Caki2 (cell line): ENCODE measurements at regions not wholly inside any gene's neighbourhood (a gene's known extent, or its start where the extent isn't known, plus 50 kb on each side); places are given as distances from the start of the nearest gene placed in this dataset.
"Not testable (repeated sequence)": the region's sequence is repeated elsewhere in the genome, so short reads cannot be mapped to it uniquely, and the experiment has no call there.

Source experiments
- DNase-seq: peaks from one replicate; pipeline ENCODE4 v3.0.0-alpha.2; 2015; ENCODE audit warnings: low read depth
- in situ Hi-C: cut with HindIII; loops from 2 replicates; pipeline ENCODE4 v1.10.0; 2016; ENCODE audit warnings: low sequenced_read_pairs, low pct_unique_long_range_greater_than_20kb, mixed read lengths

GRCh38 chr1:148387949-148388259 is 95.2 kb downstream of the PPIAL4G start:
- DNase-seq, in situ Hi-C loops: not testable (repeated sequence)

- in situ Hi-C loops, DNase-seq: not testable (repeated sequence)
Observed at GRCh38 chr1:148387122-148387948, 95.8 kb downstream of the PPIAL4G start.

- DNase-seq = no peak
- in situ Hi-C loops = no loop called here
Observed at GRCh38 chr1:148386617-148387016, 96.5 kb downstream of the PPIAL4G start.

GRCh38 chr1:148386031-148386398 is 97.1 kb downstream of the PPIAL4G start:
- DNase-seq, in situ Hi-C loops: not testable (repeated sequence)

- in situ Hi-C loops = no loop called here
- DNase-seq = no peak
Observed at GRCh38 chr1:148385371-148386030, 97.6 kb downstream of the PPIAL4G start.

GRCh38 chr1:148383966-148384365 is 99.1 kb downstream of the PPIAL4G start:
- DNase-seq = no peak

GRCh38 chr1:148379697-148380096 is 103.4 kb downstream of the PPIAL4G start:
- in situ Hi-C loops = no loop called here
- DNase-seq = no peak

More at GRCh38 chr1:148383966-148384365, 99.1 kb downstream of the PPIAL4G start:
- in situ Hi-C loops = no loop called here

- DNase-seq = no peak
- in situ Hi-C loops = no loop called here
Observed at GRCh38 chr1:148379170-148379500, 104.0 kb downstream of the PPIAL4G start.

- DNase-seq, in situ Hi-C loops: not testable (repeated sequence)
Observed at GRCh38 chr1:148377992-148378391, 105.1 kb downstream of the PPIAL4G start.

GRCh38 chr1:148377045-148377444 is 106.1 kb downstream of the PPIAL4G start:
- in situ Hi-C loops, DNase-seq: not testable (repeated sequence)

GRCh38 chr1:148374101-148374500 is 109.0 kb downstream of the PPIAL4G start:
- in situ Hi-C loops = no loop called here
- DNase-seq = no peak

- in situ Hi-C loops = no loop called here
Observed at GRCh38 chr1:148373192-148373925, 109.7 kb downstream of the PPIAL4G start.

GRCh38 chr1:148372731-148373130 is 110.4 kb downstream of the PPIAL4G start:
- in situ Hi-C loops = no loop called here
- peak; percentile 12 for DNase-seq

More at GRCh38 chr1:148373192-148373925, 109.7 kb downstream of the PPIAL4G start:
- no peak for DNase-seq

- DNase-seq, in situ Hi-C loops: not testable (repeated sequence)
Observed at GRCh38 chr1:148372051-148372726, 110.9 kb downstream of the PPIAL4G start.

GRCh38 chr1:148371551-148371994 is 111.5 kb downstream of the PPIAL4G start:
- peak; percentile 75 for DNase-seq
- in situ Hi-C loops = not testable (repeated sequence)

GRCh38 chr1:148370661-148371060 is 112.4 kb downstream of the PPIAL4G start:
- in situ Hi-C loops, DNase-seq: not testable (repeated sequence)

- in situ Hi-C loops = no loop called here
- DNase-seq = no peak
Observed at GRCh38 chr1:148367596-148367995, 115.5 kb downstream of the PPIAL4G start.

GRCh38 chr1:148366136-148366753 is 116.9 kb downstream of the PPIAL4G start:
- DNase-seq, in situ Hi-C loops: not testable (repeated sequence)
